ENCODE measurements at regions not wholly inside any gene's neighbourhood (a gene's known extent, or its start where the extent isn't known, plus 50 kb on each side); places are given as distances from the start of the nearest gene placed in this dataset.

GRCh38 chr9:7467186-7467585, 332.4 kb downstream of the DMAC1 start:
- Histone ChIP-seq H3K4me3 (ENCODE audit: low read length) (no peak overlapping the region), H3K27me3 (ENCODE audit: control insufficient read depth, insufficient read depth) (no peaks in the 10 kb centered on the region), H3K4me1 (ENCODE audit: control insufficient read depth, insufficient read depth, low read length) (no peaks in the 10 kb centered on the region), H3K27ac (ENCODE audit: low read length) (no peak overlapping the region), H3K9me3 (ENCODE audit: control insufficient read depth, low read length) (no peaks in the 10 kb centered on the region)
- WGBS = 59% methylated on average over 2 of the region's 2 CpGs
- ATAC-seq = no peak
- DNase-seq = no peak
- intact Hi-C loops (cut with DNase I) = no loop called here

DNA sequence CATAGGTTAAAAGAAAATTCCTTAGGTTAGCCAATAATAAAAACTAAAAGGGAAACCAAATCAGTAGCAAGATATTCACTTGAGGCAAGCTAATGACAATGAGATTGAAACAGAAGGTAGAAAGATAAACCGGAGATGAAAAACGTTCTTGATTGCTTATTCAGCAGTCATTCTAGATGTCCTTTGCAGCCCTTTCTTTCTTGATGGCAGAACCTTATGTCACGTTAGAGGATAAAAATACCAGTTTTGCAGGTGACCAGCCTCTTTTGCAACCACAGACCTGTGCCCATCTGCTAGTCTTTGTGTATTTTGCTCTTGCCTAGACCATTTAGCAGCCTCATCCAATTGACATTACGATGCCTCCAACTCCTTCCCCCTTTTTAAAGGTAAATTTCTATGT, 337.8 kb downstream of the DMAC1 start:
- no peaks in the 10 kb centered on the region for H3K27me3 ChIP-seq (ENCODE audit: control insufficient read depth, insufficient read depth)
- DNase-seq (no peak), ATAC-seq (no peak)
- H3K4me3 ChIP-seq (ENCODE audit: low read length) = no peak overlapping the region
- 83% methylated on average over 4 of the region's 4 CpGs for WGBS
- H3K9me3 ChIP-seq (ENCODE audit: control insufficient read depth, low read length) = no peaks in the 10 kb centered on the region
- no peak overlapping the region for H3K27ac ChIP-seq (ENCODE audit: low read length)
- H3K4me1 ChIP-seq (ENCODE audit: control insufficient read depth, insufficient read depth, low read length) = no peaks in the 10 kb centered on the region
- intact Hi-C loops (cut with DNase I) = no loop called here

- 59% methylated on average over 1 of the region's 1 CpG for WGBS
- Histone ChIP-seq H3K27ac (ENCODE audit: low read length) (no peak overlapping the region), H3K9me3 (ENCODE audit: control insufficient read depth, low read length) (no peaks in the 10 kb centered on the region), H3K27me3 (ENCODE audit: control insufficient read depth, insufficient read depth) (no peaks in the 10 kb centered on the region), H3K4me1 (ENCODE audit: control insufficient read depth, insufficient read depth, low read length) (no peaks in the 10 kb centered on the region), H3K4me3 (ENCODE audit: low read length) (no peak overlapping the region)
- DNase-seq = no peak
- intact Hi-C loops (cut with DNase I) = no loop called here
- no peak for ATAC-seq
These were observed 342.6 kb downstream of the DMAC1 start for GRCh38 chr9:7456793-7457530.

DNA sequence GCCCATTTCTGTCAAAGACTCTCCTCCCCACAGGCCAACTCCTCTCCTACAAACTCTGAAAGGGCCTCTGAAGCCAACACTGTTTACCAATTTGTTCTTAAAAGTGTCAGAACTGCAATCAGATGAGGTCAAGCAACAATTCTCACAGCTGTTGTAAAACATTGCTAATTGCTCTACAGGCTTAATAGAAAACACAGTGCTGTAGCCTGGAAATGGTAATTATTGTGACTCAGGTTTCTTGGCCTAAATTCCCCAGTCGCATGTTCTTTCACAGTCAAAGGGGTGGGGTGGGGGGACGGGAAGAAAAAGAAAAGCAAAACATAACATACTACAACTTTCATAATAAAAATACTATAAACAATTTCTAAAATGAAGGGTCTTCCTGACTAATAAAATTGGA, 343.2 kb downstream of the DMAC1 start:
- Histone ChIP-seq H3K27ac (ENCODE audit: low read length) (no peak overlapping the region), H3K4me3 (ENCODE audit: low read length) (no peak overlapping the region), H3K4me1 (ENCODE audit: control insufficient read depth, insufficient read depth, low read length) (no peaks in the 10 kb centered on the region), H3K27me3 (ENCODE audit: control insufficient read depth, insufficient read depth) (no peaks in the 10 kb centered on the region), H3K9me3 (ENCODE audit: control insufficient read depth, low read length) (no peaks in the 10 kb centered on the region)
- ATAC-seq = no peak
- DNase-seq = no peak
- intact Hi-C loops (cut with DNase I) = no loop called here
- 56% methylated on average over 2 of the region's 2 CpGs for WGBS

DNA sequence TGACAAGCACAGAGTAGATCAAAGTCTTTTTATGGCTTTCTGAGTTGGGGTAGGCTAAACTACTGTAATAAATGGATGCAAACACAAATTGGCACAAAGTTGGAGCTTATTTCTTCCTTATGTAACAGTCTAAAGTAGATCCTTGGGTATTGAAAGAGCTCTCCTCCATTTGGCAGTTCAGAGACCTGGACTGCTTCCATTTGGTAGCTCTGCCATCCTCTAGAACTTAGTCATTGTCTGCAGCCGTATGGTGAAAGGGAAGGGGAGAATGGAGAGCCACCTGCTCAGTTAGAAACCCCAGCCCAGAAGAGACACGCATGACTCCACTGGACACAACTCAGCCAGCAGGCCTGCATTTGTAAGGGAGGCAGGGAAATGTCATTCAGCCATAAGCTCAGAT, 345.0 kb downstream of the DMAC1 start:
- 84% methylated on average over 2 of the region's 2 CpGs for WGBS
- ATAC-seq (no peak), DNase-seq (no peak)
- no peaks in the 10 kb centered on the region for H3K9me3 ChIP-seq (ENCODE audit: control insufficient read depth, low read length)
- no peaks in the 10 kb centered on the region for H3K27me3 ChIP-seq (ENCODE audit: control insufficient read depth, insufficient read depth)
- H3K4me3 ChIP-seq (ENCODE audit: low read length) = no peak overlapping the region
- H3K4me1 ChIP-seq (ENCODE audit: control insufficient read depth, insufficient read depth, low read length) = no peaks in the 10 kb centered on the region
- intact Hi-C loops (cut with DNase I) = no loop called here
- H3K27ac ChIP-seq (ENCODE audit: low read length) = no peak overlapping the region

DNA sequence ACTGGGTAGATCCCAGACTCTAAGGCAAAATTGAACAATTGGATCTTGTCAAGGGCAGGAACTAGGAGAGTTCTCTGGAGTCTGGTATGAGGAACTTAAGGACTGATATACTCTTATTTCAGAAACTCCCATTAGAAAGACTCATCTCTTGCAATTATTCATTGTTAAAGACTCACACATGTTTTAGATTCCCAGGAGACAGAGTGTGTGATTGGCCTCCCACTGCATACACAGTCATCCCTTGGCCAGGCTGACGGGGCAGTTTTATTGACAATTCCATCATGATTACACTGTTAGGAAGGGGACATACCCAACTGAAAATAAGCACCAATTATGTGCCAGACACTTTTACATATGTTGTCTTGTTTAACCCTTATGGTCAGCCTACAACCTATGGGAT, 347.2 kb downstream of the DMAC1 start:
- ATAC-seq (no peak), DNase-seq (no peak)
- intact Hi-C loops (cut with DNase I) = no loop called here
- WGBS = 0% methylated on average over 1 of the region's 1 CpG
- Histone ChIP-seq H3K9me3 (ENCODE audit: control insufficient read depth, low read length) (no peaks in the 10 kb centered on the region), H3K4me3 (ENCODE audit: low read length) (no peak overlapping the region), H3K27me3 (ENCODE audit: control insufficient read depth, insufficient read depth) (no peaks in the 10 kb centered on the region), H3K4me1 (ENCODE audit: control insufficient read depth, insufficient read depth, low read length) (no peaks in the 10 kb centered on the region), H3K27ac (ENCODE audit: low read length) (no peak overlapping the region)

- DNase-seq = no peak
- Histone ChIP-seq H3K27me3 (ENCODE audit: control insufficient read depth, insufficient read depth) (no peaks in the 10 kb centered on the region), H3K9me3 (ENCODE audit: control insufficient read depth, low read length) (no peaks in the 10 kb centered on the region), H3K4me1 (ENCODE audit: control insufficient read depth, insufficient read depth, low read length) (no peaks in the 10 kb centered on the region), H3K4me3 (ENCODE audit: low read length) (no peak overlapping the region), H3K27ac (ENCODE audit: low read length) (no peak overlapping the region)
- 59% methylated on average over 3 of the region's 3 CpGs for WGBS
- intact Hi-C loops (cut with DNase I) = no loop called here
- ATAC-seq = no peak
These were observed 348.5 kb downstream of the DMAC1 start for GRCh38 chr9:7451062-7451461.

- Histone ChIP-seq H3K27ac (ENCODE audit: low read length) (no peak overlapping the region), H3K4me3 (ENCODE audit: low read length) (no peak overlapping the region), H3K9me3 (ENCODE audit: control insufficient read depth, low read length) (no peaks in the 10 kb centered on the region), H3K4me1 (ENCODE audit: control insufficient read depth, insufficient read depth, low read length) (no peaks in the 10 kb centered on the region), H3K27me3 (ENCODE audit: control insufficient read depth, insufficient read depth) (no peaks in the 10 kb centered on the region)
- intact Hi-C loops (cut with DNase I) = no loop called here
- WGBS = 93% methylated on average over 1 of the region's 1 CpG
- no peak for ATAC-seq
- DNase-seq = no peak
These were observed 356.0 kb downstream of the DMAC1 start for GRCh38 chr9:7443541-7443940.

- H3K4me3 ChIP-seq (ENCODE audit: low read length) = no peak overlapping the region
- intact Hi-C loops (cut with DNase I) = no loop called here
- no peak overlapping the region for H3K27ac ChIP-seq (ENCODE audit: low read length)
- no peaks in the 10 kb centered on the region for H3K9me3 ChIP-seq (ENCODE audit: control insufficient read depth, low read length)
- no peaks in the 10 kb centered on the region for H3K27me3 ChIP-seq (ENCODE audit: control insufficient read depth, insufficient read depth)
- no peak for ATAC-seq
- no peak for DNase-seq
- no peaks in the 10 kb centered on the region for H3K4me1 ChIP-seq (ENCODE audit: control insufficient read depth, insufficient read depth, low read length)
These were observed 360.1 kb downstream of the DMAC1 start for GRCh38 chr9:7439355-7439995.

DNA sequence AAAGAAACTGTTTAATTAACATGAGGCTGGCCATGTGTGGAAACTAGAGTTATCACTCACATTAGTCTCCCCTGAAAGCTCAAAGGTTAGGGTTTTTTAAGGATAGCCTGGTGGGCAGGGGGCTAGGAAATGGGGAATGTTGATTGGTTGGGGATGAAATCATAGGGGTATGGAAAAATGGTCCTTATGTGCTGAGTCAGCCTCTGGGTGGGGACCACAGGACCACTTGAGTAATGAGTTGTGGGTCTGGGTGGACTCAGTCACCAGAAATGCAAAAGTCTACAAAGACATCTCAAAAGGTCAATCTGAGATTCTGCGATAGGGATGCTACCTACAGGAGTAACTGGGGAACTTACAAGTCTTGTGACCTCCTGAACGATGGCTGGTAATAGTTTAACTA, 362.8 kb downstream of the DMAC1 start:
- WGBS = 94% methylated on average over 2 of the region's 2 CpGs
- ATAC-seq (no peak), DNase-seq (no peak)
- H3K4me3 ChIP-seq (ENCODE audit: low read length) = no peak overlapping the region
- H3K4me1 ChIP-seq (ENCODE audit: control insufficient read depth, insufficient read depth, low read length) = no peaks in the 10 kb centered on the region
- H3K9me3 ChIP-seq (ENCODE audit: control insufficient read depth, low read length) = no peaks in the 10 kb centered on the region
- no peaks in the 10 kb centered on the region for H3K27me3 ChIP-seq (ENCODE audit: control insufficient read depth, insufficient read depth)
- intact Hi-C loops (cut with DNase I) = no loop called here
- no peak overlapping the region for H3K27ac ChIP-seq (ENCODE audit: low read length)

- WGBS = 83% methylated on average over 3 of the region's 3 CpGs
- no peak for DNase-seq
- no peaks in the 10 kb centered on the region for H3K4me1 ChIP-seq (ENCODE audit: control insufficient read depth, insufficient read depth, low read length)
- H3K27ac ChIP-seq (ENCODE audit: low read length) = no peak overlapping the region
- no peaks in the 10 kb centered on the region for H3K27me3 ChIP-seq (ENCODE audit: control insufficient read depth, insufficient read depth)
- no peak for ATAC-seq
- H3K4me3 ChIP-seq (ENCODE audit: low read length) = no peak overlapping the region
- no peaks in the 10 kb centered on the region for H3K9me3 ChIP-seq (ENCODE audit: control insufficient read depth, low read length)
- intact Hi-C loops (cut with DNase I) = no loop called here
These were observed 365.9 kb downstream of the DMAC1 start for GRCh38 chr9:7433508-7434292.

All from right cardiac atrium (tissue), 5 donors.